SK-N-MC (cell line): ENCODE measurements at regions not wholly inside any gene's neighbourhood (a gene's known extent, or its start where the extent isn't known, plus 50 kb on each side); places are given as distances from the start of the nearest gene placed in this dataset.

Experiments
- EZH2 ChIP-seq: fragments of 200-600 bp; sonication (generic); IDR thresholded peaks from one replicate; pipeline ENCODE4 v1.6.1; 2017; ENCODE audit warnings: antibody characterized with exemption
- FOXP2 ChIP-seq: optimal IDR thresholded peaks from 2 replicates; pipeline ENCODE3; 2011; ENCODE audit warnings: mild to moderate bottlenecking, moderate library complexity; ENCODE audit not compliant: insufficient read depth; ENCODE audit errors: extremely low read length, control extremely low read depth
- POLR2AphosphoS5 ChIP-seq: IDR thresholded peaks from 2 replicates; pipeline ENCODE4 v1.6.1; 2012; ENCODE audit warnings: mild to moderate bottlenecking, low read depth, low read length, borderline replicate concordance

DNA sequence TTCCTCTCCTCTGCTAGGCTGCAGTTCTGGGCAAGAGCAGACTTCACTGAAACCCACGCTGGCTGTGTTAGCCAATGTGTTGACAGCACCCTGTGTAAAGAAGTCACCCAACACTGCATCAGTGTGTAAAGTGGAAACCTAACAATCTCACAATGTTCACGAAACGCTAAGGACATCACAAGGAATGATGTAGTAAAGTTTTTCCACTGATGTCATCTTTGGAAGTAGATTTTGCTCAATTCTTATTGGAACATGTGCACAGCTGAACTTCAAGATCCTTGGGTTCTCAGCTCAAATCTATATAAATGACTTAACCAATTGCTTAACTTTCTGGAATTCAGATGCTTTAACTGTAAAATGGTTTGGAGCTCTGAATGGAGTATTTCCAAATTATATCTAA lies 1112.5 kb downstream of the TSN start:
- TF ChIP-seq EZH2 (no peak), POLR2AphosphoS5 (no peak), FOXP2 (no peak)
